Uterus (tissue), 2 donors: ENCODE measurements at regions not wholly inside any gene's neighbourhood (a gene's known extent, or its start where the extent isn't known, plus 50 kb on each side); places are given as distances from the start of the nearest gene placed in this dataset.

ENCODE experiments used
- POLR2A ChIP-seq, 2 donors: fragments of 450-650 bp; IDR thresholded peaks; one replicate each; pipeline ENCODE4 v1.6.1; 2016; ENCODE audit warnings: antibody characterized with exemption in 2 of 2, mild to moderate bottlenecking in 1 of 2, moderate library complexity in 1 of 2
- TF ChIP-seq, protein P1 (sequence below), 4 experiments: fragments of 200-600 bp in 2 of 4; fragments of 450-650 bp in 2 of 4; sonication (generic) in 2 of 4; IDR thresholded peaks; one replicate each; pipeline ENCODE4 v1.5.1; 2016 to 2019; ENCODE audit warnings: antibody characterized with exemption in 4 of 4, mild to moderate bottlenecking in 2 of 4, moderate library complexity in 1 of 4

- TF ChIP-seq, protein P1, sequence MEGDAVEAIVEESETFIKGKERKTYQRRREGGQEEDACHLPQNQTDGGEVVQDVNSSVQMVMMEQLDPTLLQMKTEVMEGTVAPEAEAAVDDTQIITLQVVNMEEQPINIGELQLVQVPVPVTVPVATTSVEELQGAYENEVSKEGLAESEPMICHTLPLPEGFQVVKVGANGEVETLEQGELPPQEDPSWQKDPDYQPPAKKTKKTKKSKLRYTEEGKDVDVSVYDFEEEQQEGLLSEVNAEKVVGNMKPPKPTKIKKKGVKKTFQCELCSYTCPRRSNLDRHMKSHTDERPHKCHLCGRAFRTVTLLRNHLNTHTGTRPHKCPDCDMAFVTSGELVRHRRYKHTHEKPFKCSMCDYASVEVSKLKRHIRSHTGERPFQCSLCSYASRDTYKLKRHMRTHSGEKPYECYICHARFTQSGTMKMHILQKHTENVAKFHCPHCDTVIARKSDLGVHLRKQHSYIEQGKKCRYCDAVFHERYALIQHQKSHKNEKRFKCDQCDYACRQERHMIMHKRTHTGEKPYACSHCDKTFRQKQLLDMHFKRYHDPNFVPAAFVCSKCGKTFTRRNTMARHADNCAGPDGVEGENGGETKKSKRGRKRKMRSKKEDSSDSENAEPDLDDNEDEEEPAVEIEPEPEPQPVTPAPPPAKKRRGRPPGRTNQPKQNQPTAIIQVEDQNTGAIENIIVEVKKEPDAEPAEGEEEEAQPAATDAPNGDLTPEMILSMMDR (IDR thresholded peaks at IDR 0.05) = no peak
- TF ChIP-seq POLR2A (IDR thresholded peaks at IDR 0.05) = no peak
Observed at GRCh38 chr4:84385203-84385602, 113.9 kb downstream of the NKX6-1 start.
